Tibial nerve (tissue), 4 donors: ENCODE measurements at regions not wholly inside any gene's neighbourhood (a gene's known extent, or its start where the extent isn't known, plus 50 kb on each side); places are given as distances from the start of the nearest gene placed in this dataset.

Experiments used
- EP300 ChIP-seq, 2 donors: sonication (generic); formaldehyde crosslinking; IDR thresholded peaks; one replicate each; pipeline ENCODE4 v1.6.1; 2017; ENCODE audit warnings: antibody characterized with exemption in 2 of 2, mild to moderate bottlenecking in 1 of 2
- POLR2A ChIP-seq, 2 donors: fragments of 450-650 bp; IDR thresholded peaks; one replicate each; pipeline ENCODE4 v1.6.1; 2017; ENCODE audit warnings: antibody characterized with exemption in 2 of 2, mild to moderate bottlenecking in 2 of 2, moderate library complexity in 2 of 2
- TF ChIP-seq, protein P1 (sequence below), 5 experiments: fragments of 200-600 bp in 3 of 5; fragments of 450-650 bp in 2 of 5; sonication (generic) in 3 of 5; IDR thresholded peaks; one replicate each; pipeline ENCODE4 v1.5.1; 2016 to 2019; ENCODE audit warnings: antibody characterized with exemption in 5 of 5, mild to moderate bottlenecking in 3 of 5, moderate library complexity in 2 of 5

DNA sequence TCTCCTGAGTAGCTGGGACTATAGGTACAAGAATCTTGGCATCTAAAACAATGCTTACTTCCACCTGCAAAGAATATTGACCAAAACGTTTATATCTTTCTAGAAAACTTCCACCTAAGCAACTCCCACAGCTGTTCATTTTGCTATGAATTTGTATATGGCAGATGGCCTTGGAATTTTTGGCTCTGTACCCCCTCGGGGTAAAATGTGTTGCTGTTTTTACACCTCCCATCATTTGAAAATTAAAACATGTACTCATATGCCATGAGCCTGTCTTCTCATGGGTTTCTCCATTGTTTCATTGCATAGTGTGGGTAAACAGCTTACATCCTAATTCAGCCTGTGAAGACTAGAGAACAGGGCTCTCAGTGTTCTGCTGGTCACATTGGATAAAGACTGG is 853.6 kb upstream of the SOX11 start:
- TF ChIP-seq, protein P1, sequence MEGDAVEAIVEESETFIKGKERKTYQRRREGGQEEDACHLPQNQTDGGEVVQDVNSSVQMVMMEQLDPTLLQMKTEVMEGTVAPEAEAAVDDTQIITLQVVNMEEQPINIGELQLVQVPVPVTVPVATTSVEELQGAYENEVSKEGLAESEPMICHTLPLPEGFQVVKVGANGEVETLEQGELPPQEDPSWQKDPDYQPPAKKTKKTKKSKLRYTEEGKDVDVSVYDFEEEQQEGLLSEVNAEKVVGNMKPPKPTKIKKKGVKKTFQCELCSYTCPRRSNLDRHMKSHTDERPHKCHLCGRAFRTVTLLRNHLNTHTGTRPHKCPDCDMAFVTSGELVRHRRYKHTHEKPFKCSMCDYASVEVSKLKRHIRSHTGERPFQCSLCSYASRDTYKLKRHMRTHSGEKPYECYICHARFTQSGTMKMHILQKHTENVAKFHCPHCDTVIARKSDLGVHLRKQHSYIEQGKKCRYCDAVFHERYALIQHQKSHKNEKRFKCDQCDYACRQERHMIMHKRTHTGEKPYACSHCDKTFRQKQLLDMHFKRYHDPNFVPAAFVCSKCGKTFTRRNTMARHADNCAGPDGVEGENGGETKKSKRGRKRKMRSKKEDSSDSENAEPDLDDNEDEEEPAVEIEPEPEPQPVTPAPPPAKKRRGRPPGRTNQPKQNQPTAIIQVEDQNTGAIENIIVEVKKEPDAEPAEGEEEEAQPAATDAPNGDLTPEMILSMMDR (IDR thresholded peaks at IDR 0.05), result no peak
- TF ChIP-seq POLR2A (IDR thresholded peaks at IDR 0.05), result no peak
- no peak for TF ChIP-seq EP300 (IDR thresholded peaks at IDR 0.05)
